Stimulated activated CD4-positive, alpha-beta T cell treated with anti-CD3 and anti-CD28 coated beads, Interleukin-1b, Interleukin-23, amount 100 ng/mL, for 4 hours (primary cell): ENCODE measurements at regions not wholly inside any gene's neighbourhood (a gene's known extent, or its start where the extent isn't known, plus 50 kb on each side); places are given as distances from the start of the nearest gene placed in this dataset.

Experiments used
- DNase-seq, 2 donors: peaks; one replicate each; pipeline ENCODE4 v3.0.0-alpha.2; 2020; ENCODE audit warnings: low read depth in 2 of 2

GRCh38 chr4:151940291-151940690 is 179.5 kb upstream of the GATB start:
- DNase-seq: no peak

GRCh38 chr4:151939670-151940069 is 178.9 kb upstream of the GATB start:
- DNase-seq: no peak

GRCh38 chr4:151935411-151935810 is 174.6 kb upstream of the GATB start:
- no peak for DNase-seq

GRCh38 chr4:151934766-151935165 is 174.0 kb upstream of the GATB start:
- DNase-seq: no peak

GRCh38 chr4:151933122-151933827 is 172.5 kb upstream of the GATB start:
- no peak for DNase-seq

- no peak for DNase-seq
Observed at GRCh38 chr4:151931563-151931962, 170.8 kb upstream of the GATB start.

- DNase-seq: no peak
Observed at GRCh38 chr4:151930372-151930771, 169.6 kb upstream of the GATB start.

- no peak for DNase-seq
Observed at GRCh38 chr4:151928112-151928511, 167.3 kb upstream of the GATB start.

GRCh38 chr4:151922811-151923210 is 162.0 kb upstream of the GATB start:
- DNase-seq: no peak

- no peak for DNase-seq
Observed at GRCh38 chr4:151922306-151922705, 161.5 kb upstream of the GATB start.

GRCh38 chr4:151921811-151922210 is 161.0 kb upstream of the GATB start:
- DNase-seq: no peak

GRCh38 chr4:151921386-151921785 is 160.6 kb upstream of the GATB start:
- DNase-seq: no peak

GRCh38 chr4:151917145-151917734 is 156.4 kb upstream of the GATB start:
- DNase-seq: no peak

- DNase-seq: no peak
Observed at GRCh38 chr4:151912632-151913031, 151.8 kb upstream of the GATB start.

GRCh38 chr4:151911970-151912369 is 151.2 kb upstream of the GATB start:
- no peak for DNase-seq

GRCh38 chr4:151908734-151909497 is 148.1 kb upstream of the GATB start:
- DNase-seq: no peak

- no peak for DNase-seq
Observed at GRCh38 chr4:151908201-151908600, 147.4 kb upstream of the GATB start.

- DNase-seq: no peak
Observed at GRCh38 chr4:151906438-151906837, 145.6 kb upstream of the GATB start.

- DNase-seq: no peak
Observed at GRCh38 chr4:151905197-151905596, 144.4 kb upstream of the GATB start.

GRCh38 chr4:151901631-151902030 is 140.8 kb upstream of the GATB start:
- DNase-seq: no peak

- DNase-seq: no peak
Observed at GRCh38 chr4:151896880-151897279, 136.1 kb upstream of the GATB start.

- DNase-seq: no peak
Observed at GRCh38 chr4:151895671-151896070, 134.9 kb upstream of the GATB start.

- no peak for DNase-seq
Observed at GRCh38 chr4:151894246-151894645, 133.4 kb upstream of the GATB start.
